ENCODE measurements at regions not wholly inside any gene's neighbourhood (a gene's known extent, or its start where the extent isn't known, plus 50 kb on each side); places are given as distances from the start of the nearest gene placed in this dataset.

GRCh38 chr11:87384078-87384729, 346.5 kb downstream of the TMEM135 start:
- no peak overlapping the region for H3K4me3 ChIP-seq (replicated peaks; ENCODE audit: low read depth, low read length)
- DNase-seq (ENCODE audit: extremely low read depth, low read depth) = no peak
- TF ChIP-seq CTCF (IDR thresholded peaks at IDR 0.05; ENCODE audit: low read depth, low read length, missing control alignments) = no peak

- no peak for DNase-seq (ENCODE audit: extremely low read depth, low read depth)
- H3K4me3 ChIP-seq (replicated peaks; ENCODE audit: low read depth, low read length) = no peak overlapping the region
- TF ChIP-seq CTCF (IDR thresholded peaks at IDR 0.05; ENCODE audit: low read depth, low read length, missing control alignments) = no peak
Observed at GRCh38 chr11:87374038-87374807, 336.5 kb downstream of the TMEM135 start.
